Muscle layer of duodenum (tissue), 2 donors: ENCODE measurements at regions not wholly inside any gene's neighbourhood (a gene's known extent, or its start where the extent isn't known, plus 50 kb on each side); places are given as distances from the start of the nearest gene placed in this dataset.

Experiments
- H3K27ac ChIP-seq: one replicate; pipeline ENCODE4 v1.7.0; 2013; ENCODE audit warnings: mild to moderate bottlenecking, low read length
- H3K27me3 ChIP-seq: one replicate; pipeline ENCODE4 v1.7.0; 2013; ENCODE audit warnings: low read depth, mild to moderate bottlenecking, control low read depth, low read length
- H3K36me3 ChIP-seq, 2 donors: one replicate each; pipeline ENCODE4 v1.7.0; 2013; ENCODE audit warnings: low read length in 2 of 2, control low read depth in 1 of 2, mild to moderate bottlenecking in 1 of 2; ENCODE audit not compliant: insufficient read depth in 2 of 2, control insufficient read depth in 1 of 2
- H3K4me1 ChIP-seq, 2 donors: one replicate each; pipeline ENCODE4 v1.7.0; 2013; ENCODE audit warnings: low read length in 2 of 2, mild to moderate bottlenecking in 2 of 2, control low read depth in 1 of 2, moderate library complexity in 1 of 2; ENCODE audit not compliant: insufficient read depth in 2 of 2, control insufficient read depth in 1 of 2
- H3K4me3 ChIP-seq, 2 donors: one replicate each; pipeline ENCODE4 v1.7.0; 2013; ENCODE audit warnings: low read length in 2 of 2, low read depth in 1 of 2, mild to moderate bottlenecking in 1 of 2
- H3K9me3 ChIP-seq, 2 donors: one replicate each; pipeline ENCODE4 v1.7.0; 2013; ENCODE audit warnings: low read length in 2 of 2, control low read depth in 1 of 2, mild to moderate bottlenecking in 1 of 2; ENCODE audit not compliant: control insufficient read depth in 1 of 2
- donor health status: healthy.

GRCh38 chr18:68564961-68565360 is 149.9 kb downstream of the TMX3 start:
- Histone ChIP-seq H3K27ac (no peak overlapping the region), H3K27me3 (no peaks in the 10 kb centered on the region), H3K4me1 (no peaks in the 10 kb centered on the region), H3K9me3 (no peaks in the 10 kb centered on the region), H3K36me3 (no peaks in the 10 kb centered on the region), H3K4me3 (no peak overlapping the region)

GRCh38 chr18:68564351-68564750 is 150.6 kb downstream of the TMX3 start:
- Histone ChIP-seq H3K36me3 (no peaks in the 10 kb centered on the region), H3K4me1 (no peaks in the 10 kb centered on the region), H3K27me3 (no peaks in the 10 kb centered on the region)

GRCh38 chr18:68560128-68560527 is 154.8 kb downstream of the TMX3 start:
- H3K4me1 ChIP-seq = no peaks in the 10 kb centered on the region
- no peak overlapping the region for H3K27ac ChIP-seq
- H3K27me3 ChIP-seq = no peaks in the 10 kb centered on the region
- H3K4me3 ChIP-seq = no peak overlapping the region
- H3K36me3 ChIP-seq = no peaks in the 10 kb centered on the region
- H3K9me3 ChIP-seq = no peaks in the 10 kb centered on the region

More at GRCh38 chr18:68564351-68564750, 150.6 kb downstream of the TMX3 start:
- Histone ChIP-seq H3K9me3 (no peaks in the 10 kb centered on the region), H3K4me3 (no peak overlapping the region), H3K27ac (no peak overlapping the region)

GRCh38 chr18:68557183-68557582 is 157.7 kb downstream of the TMX3 start:
- no peaks in the 10 kb centered on the region for H3K27me3 ChIP-seq
- no peak overlapping the region for H3K4me3 ChIP-seq
- H3K36me3 ChIP-seq = no peaks in the 10 kb centered on the region
- no peaks in the 10 kb centered on the region for H3K9me3 ChIP-seq
- H3K27ac ChIP-seq = no peak overlapping the region
- no peaks in the 10 kb centered on the region for H3K4me1 ChIP-seq

GRCh38 chr18:68555879-68556301 is 159.0 kb downstream of the TMX3 start:
- H3K27ac ChIP-seq = no peak overlapping the region
- H3K9me3 ChIP-seq = no peaks in the 10 kb centered on the region
- H3K4me3 ChIP-seq = no peak overlapping the region
- no peaks in the 10 kb centered on the region for H3K36me3 ChIP-seq
- H3K27me3 ChIP-seq = no peaks in the 10 kb centered on the region
- H3K4me1 ChIP-seq = no peaks in the 10 kb centered on the region

- H3K4me1 ChIP-seq = no peaks in the 10 kb centered on the region
- H3K4me3 ChIP-seq = no peak overlapping the region
- no peaks in the 10 kb centered on the region for H3K36me3 ChIP-seq
- no peak overlapping the region for H3K27ac ChIP-seq
- no peaks in the 10 kb centered on the region for H3K27me3 ChIP-seq
- H3K9me3 ChIP-seq = no peaks in the 10 kb centered on the region
Measured at GRCh38 chr18:68548904-68549870, 165.7 kb downstream of the TMX3 start.

- H3K4me1 ChIP-seq = no peaks in the 10 kb centered on the region
- no peak overlapping the region for H3K4me3 ChIP-seq
- no peaks in the 10 kb centered on the region for H3K27me3 ChIP-seq
- no peaks in the 10 kb centered on the region for H3K9me3 ChIP-seq
- no peaks in the 10 kb centered on the region for H3K36me3 ChIP-seq
- H3K27ac ChIP-seq = no peak overlapping the region
Measured at GRCh38 chr18:68543344-68543743, 171.6 kb downstream of the TMX3 start.

- H3K27ac ChIP-seq = no peak overlapping the region
- no peaks in the 10 kb centered on the region for H3K36me3 ChIP-seq
- H3K4me1 ChIP-seq = no peaks in the 10 kb centered on the region
Measured at GRCh38 chr18:68542846-68543245, 172.1 kb downstream of the TMX3 start.

GRCh38 chr18:68533641-68534040 is 181.3 kb downstream of the TMX3 start:
- no peaks in the 10 kb centered on the region for H3K4me1 ChIP-seq
- no peak overlapping the region for H3K4me3 ChIP-seq
- H3K27me3 ChIP-seq = no peaks in the 10 kb centered on the region
- no peaks in the 10 kb centered on the region for H3K9me3 ChIP-seq
- H3K27ac ChIP-seq = no peak overlapping the region
- no peaks in the 10 kb centered on the region for H3K36me3 ChIP-seq

More at GRCh38 chr18:68542846-68543245, 172.1 kb downstream of the TMX3 start:
- no peaks in the 10 kb centered on the region for H3K9me3 ChIP-seq
- no peak overlapping the region for H3K4me3 ChIP-seq
- H3K27me3 ChIP-seq = no peaks in the 10 kb centered on the region

- Histone ChIP-seq H3K9me3 (no peaks in the 10 kb centered on the region), H3K4me1 (no peaks in the 10 kb centered on the region), H3K27me3 (no peaks in the 10 kb centered on the region), H3K36me3 (no peaks in the 10 kb centered on the region), H3K27ac (no peak overlapping the region), H3K4me3 (no peak overlapping the region)
Measured at GRCh38 chr18:68532328-68532885, 182.5 kb downstream of the TMX3 start.

GRCh38 chr18:68525091-68525490 is 189.8 kb downstream of the TMX3 start:
- Histone ChIP-seq H3K36me3 (no peaks in the 10 kb centered on the region), H3K27ac (no peak overlapping the region), H3K4me1 (no peaks in the 10 kb centered on the region), H3K4me3 (no peak overlapping the region), H3K27me3 (no peaks in the 10 kb centered on the region), H3K9me3 (no peaks in the 10 kb centered on the region)
